RWPE1 (cell line): ENCODE measurements at regions not wholly inside any gene's neighbourhood (a gene's known extent, or its start where the extent isn't known, plus 50 kb on each side); places are given as distances from the start of the nearest gene placed in this dataset.

ENCODE experiments used
- CTCF ChIA-PET: fragments of 350-600 bp; sonication (Branson Sonifier 250); formaldehyde crosslinking; extraction: SDS; loops from one replicate; lab custom pipeline; 2021; lab: Yijun Ruan, JAX
- POLR2A ChIA-PET: fragments of 400-600 bp; formaldehyde crosslinking; extraction: SDS; loops from one replicate; lab custom pipeline; 2020; ENCODE audit warnings: antibody characterized with exemption; ENCODE audit not compliant: low non-redundant PET; lab: Yijun Ruan, JAX
- DNase-seq: peaks from one replicate; pipeline ENCODE4 v3.0.0; 2012; ENCODE audit warnings: low spot score
- H3K27ac ChIP-seq: fragments of 450-650 bp; 2 replicates; pipeline ENCODE4 v1.5.1; 2017
- CTCF ChIP-seq: fragments of 450-650 bp; conservative IDR thresholded peaks from 2 replicates; pipeline ENCODE4 v1.5.1; 2017; ENCODE audit warnings: low read depth, mild to moderate bottlenecking

GRCh38 chr3:135451037-135451785 is 514.3 kb upstream of the PPP2R3A start:
- CTCF ChIA-PET, result interaction anchor here (1.1 kb wide), 1 partner anchor 80 kb away, joined by 3 read pairs; no protein-coding TSS in a partner anchor
- no peak for TF ChIP-seq CTCF
- POLR2A ChIA-PET, result no interaction called here
- H3K27ac ChIP-seq, result no peak overlapping the region
- no peak for DNase-seq

- DNase-seq, result no peak
- no peak for TF ChIP-seq CTCF
- no peak overlapping the region for H3K27ac ChIP-seq
- POLR2A ChIA-PET, result no interaction called here
- CTCF ChIA-PET, result interaction anchor here (0.5 kb wide), 1 partner anchor 584 kb away, joined by 3 read pairs; no protein-coding TSS in a partner anchor
Measured at GRCh38 chr3:135452881-135453280, 512.6 kb upstream of the PPP2R3A start.

GRCh38 chr3:135453326-135453725 is 512.2 kb upstream of the PPP2R3A start:
- no peak overlapping the region for H3K27ac ChIP-seq
- ChIA-PET CTCF (no interaction called here), POLR2A (no interaction called here)
- TF ChIP-seq CTCF, result no peak
- DNase-seq, result no peak

DNA sequence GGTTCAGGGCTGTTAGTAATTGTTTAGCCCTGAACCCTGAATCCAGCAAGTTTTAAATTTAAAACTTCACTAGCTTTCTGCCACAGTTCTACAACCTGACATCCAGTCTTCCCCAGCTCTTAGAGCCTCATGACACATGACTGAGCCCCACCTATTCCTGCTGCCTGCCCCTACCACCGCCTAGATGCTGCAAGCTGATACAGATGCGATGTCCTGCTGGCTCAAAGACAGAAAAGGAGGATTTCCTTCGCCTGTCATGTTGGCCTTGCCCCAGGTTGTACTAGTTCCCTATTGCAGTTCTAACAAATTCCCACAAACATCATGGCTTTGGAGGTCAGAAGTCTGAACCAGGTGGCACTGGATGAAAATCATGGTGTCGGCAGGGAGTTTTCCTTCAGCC is 510.6 kb upstream of the PPP2R3A start:
- DNase-seq, result no peak
- no peak for TF ChIP-seq CTCF
- CTCF ChIA-PET, result no interaction called here
- H3K27ac ChIP-seq, result no peak overlapping the region
- POLR2A ChIA-PET, result no interaction called here

DNA sequence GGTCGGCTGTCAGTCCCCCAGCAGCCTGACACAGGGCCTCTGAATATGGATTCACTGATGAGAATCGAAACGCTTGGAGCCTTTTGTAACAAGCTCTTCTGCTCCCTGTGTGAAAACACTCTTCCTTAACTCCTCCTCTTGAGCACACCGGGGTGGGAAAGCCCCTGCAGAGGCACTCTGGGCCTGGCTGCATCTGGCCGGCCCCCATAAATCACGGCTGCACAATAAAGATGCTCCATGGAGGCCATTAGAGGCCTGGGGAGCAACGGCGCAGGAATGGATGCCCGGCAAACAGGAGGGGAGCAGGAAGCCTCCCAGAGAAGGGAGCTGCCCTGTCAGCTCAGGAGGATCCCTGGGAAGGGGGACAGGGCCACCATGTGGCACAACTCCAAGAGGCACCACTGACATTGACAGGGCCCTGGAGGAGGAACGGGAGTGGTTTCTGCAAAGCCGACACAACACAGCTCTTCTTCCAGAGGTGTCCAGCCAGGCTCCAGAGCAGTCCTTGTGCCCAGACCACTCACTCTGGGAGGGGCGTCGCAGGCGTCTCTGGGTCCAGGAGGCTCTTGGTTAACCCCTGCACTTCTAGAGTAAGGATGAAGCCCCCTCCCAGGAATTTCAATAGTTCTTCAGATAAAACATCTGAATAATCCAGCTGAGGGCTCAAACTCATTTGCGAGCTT is 509.3 kb upstream of the PPP2R3A start:
- H3K27ac ChIP-seq, result no peak overlapping the region
- no peak for TF ChIP-seq CTCF
- no peak for DNase-seq
- POLR2A ChIA-PET, result no interaction called here
- CTCF ChIA-PET, result interaction anchor here (0.5 to 0.7 kb wide), 2 partner anchors 126 to 478 kb away, joined by 5 to 6 read pairs; no protein-coding TSS in a partner anchor

GRCh38 chr3:135458541-135459322 is 506.8 kb upstream of the PPP2R3A start:
- no peak for DNase-seq
- ChIA-PET POLR2A (no interaction called here), CTCF (no interaction called here)
- TF ChIP-seq CTCF, result no peak
- no peak overlapping the region for H3K27ac ChIP-seq
